GDM1 (cell line): ENCODE measurements at regions not wholly inside any gene's neighbourhood (a gene's known extent, or its start where the extent isn't known, plus 50 kb on each side); places are given as distances from the start of the nearest gene placed in this dataset.
A peak's percentile ranks its signal among the peaks of the same experiment; 100 is the strongest.
"Not testable (repeated sequence)": the region's sequence is repeated elsewhere in the genome, so short reads cannot be mapped to it uniquely, and the experiment has no call there.

Source experiments
- DNase-seq: peaks from one replicate; lab custom pipeline; 2025; lab: John Stamatoyannopoulos, UW

DNA sequence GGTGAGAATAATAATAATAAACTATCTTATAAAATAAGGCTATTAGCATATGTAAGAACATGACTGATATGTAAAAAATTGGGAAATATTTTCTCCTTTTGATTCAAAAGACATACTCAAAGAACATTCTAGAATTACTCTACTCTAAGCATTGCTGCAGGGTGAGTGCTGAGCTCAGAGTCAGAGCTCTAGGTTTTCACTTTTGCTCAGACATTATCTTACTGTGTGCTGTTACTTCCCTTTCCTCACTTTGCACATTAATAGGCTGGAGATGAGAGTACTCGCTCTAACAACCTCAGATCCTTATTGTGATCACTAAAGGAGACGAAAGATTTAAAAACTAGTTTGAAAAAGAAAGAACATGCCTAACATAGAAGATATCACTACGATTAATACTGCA, 99.4 kb upstream of the C9orf72 start:
- no peak for DNase-seq

DNA sequence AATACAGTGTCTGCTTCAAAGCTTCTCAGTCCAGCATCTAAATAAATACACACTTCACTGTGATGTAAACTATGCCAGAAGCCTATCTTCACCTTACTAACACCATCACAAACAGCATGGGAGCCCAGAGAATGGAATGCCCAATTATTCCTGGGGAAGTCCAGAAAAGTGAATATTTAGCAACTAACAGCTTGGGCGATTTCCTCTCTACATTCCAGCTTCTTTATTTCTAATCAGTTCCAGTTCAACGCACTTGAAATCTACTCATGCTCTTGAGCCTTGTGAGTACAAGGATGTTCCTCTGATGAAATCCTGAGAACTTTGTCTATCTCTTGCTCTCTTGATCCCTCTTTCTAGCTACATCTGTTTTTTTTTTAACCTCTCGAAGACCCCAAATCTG, 100.4 kb upstream of the C9orf72 start:
- DNase-seq: no peak

DNA sequence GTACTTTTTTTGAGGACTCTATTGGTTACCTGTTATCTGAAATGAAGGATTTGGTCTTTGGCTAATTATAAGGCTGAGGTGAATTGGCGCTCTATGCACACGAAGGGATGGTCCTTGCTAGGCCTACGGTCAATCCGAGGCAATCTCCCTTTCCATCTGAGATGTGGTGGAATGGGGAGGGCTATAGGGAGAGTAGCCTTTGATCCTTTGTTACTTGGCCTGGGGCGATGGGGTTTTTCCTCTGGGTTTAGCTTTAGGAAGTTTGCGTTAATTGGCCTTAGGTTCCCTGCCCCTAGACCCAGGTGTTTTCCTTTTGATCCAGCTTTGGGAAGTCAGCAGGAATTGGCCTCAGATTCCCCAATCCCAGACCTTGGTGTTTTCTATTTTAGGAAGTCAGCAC, 102.1 kb upstream of the C9orf72 start:
- DNase-seq: no peak

DNA sequence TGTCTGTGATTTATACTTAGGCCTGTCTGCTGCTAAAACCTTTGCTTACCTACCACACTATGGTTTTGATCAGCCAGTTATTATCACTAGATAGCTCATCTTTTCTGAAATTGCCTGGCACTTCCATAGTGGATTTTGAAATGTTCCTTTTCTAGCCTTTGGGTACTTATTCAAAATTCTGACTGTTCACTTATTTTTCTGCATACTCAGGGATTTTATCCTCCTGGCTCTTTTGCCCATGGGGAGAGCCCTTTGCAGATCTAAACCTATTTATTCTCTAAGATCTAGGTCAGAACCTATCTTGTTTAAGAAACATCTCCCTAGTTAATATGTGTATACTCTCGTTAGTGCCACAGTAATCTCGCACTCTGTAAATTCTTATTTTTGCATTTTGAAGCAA, 103.5 kb upstream of the C9orf72 start:
- no peak for DNase-seq

DNA sequence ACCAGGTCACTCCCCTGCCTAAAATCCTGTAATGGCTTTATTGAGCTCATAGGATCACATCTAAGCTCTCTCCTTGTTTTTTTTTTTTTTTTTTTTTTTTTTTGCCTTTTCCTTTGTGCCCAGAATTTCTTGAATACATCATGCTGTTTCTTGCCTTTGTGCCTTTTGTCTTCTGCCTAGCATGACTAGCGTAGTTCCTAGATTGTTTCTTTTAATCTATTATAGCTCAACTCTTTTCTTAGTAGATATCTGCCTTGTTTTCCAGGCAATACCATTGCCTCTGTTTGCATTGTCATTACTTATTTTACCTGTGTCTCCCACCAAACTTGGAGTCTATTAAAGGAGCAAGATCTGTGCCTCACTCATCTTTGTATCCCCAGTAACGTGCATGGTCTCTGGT, 106.1 kb upstream of the C9orf72 start:
- DNase-seq: no peak

DNA sequence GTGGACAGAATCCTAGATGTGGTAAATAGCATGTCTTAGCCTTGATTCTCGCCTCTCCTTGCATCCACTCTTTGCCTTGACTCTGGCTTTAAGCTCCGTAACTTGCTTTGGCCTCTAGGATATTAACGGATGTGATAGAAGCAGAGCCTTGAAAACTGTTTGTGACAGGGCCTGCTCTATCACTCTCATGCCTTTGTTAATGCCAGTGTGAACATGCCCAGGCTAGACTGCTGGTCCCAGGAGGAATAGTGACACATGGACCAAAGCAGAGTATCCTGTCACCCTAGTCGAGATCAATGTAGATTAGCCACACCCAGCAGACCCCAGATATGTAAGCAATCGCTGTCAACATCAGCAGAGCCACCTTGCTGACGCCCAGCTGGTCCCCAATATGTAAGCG, 109.9 kb upstream of the C9orf72 start:
- no peak for DNase-seq

DNA sequence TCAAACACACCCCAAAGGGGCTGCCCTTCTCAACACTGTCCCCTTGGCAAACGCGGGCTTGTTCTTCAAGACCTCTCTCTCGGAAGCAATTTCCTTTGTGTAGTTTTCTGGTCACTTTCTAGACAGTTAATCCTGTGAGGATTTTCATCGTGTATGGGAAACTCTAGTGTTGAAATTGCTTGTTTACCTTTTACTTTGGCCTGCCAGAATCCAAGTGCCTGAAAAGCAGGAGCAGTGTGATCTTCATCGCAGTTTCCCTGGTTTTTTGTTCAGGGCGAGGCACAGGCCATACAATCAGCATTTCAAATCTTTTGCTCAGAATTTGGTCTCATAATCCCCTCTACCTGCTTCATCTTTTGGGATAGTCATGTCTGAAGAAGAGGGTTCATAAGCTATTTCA, 115.7 kb upstream of the C9orf72 start:
- DNase-seq: no peak

DNA sequence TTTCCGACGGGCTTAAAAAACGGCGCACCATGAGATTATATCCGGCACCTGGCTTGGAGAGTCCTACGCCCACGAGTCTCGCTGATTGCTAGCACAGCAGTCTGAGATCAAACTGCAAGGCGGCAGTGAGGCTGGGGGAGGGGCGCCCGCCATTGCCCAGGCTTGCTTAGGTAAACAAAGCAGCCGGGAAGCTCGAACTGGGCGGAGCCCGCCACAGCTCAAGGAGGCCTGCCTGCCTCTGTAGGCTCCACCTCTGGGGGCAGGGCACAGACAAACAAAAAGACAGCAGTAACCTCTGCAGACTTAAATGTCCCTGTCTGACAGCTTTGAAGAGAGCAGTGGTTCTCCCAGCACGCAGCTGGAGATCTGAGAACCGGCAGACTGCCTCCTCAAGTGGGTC, 117.5 kb upstream of the C9orf72 start:
- DNase-seq: not testable (repeated sequence)

DNA sequence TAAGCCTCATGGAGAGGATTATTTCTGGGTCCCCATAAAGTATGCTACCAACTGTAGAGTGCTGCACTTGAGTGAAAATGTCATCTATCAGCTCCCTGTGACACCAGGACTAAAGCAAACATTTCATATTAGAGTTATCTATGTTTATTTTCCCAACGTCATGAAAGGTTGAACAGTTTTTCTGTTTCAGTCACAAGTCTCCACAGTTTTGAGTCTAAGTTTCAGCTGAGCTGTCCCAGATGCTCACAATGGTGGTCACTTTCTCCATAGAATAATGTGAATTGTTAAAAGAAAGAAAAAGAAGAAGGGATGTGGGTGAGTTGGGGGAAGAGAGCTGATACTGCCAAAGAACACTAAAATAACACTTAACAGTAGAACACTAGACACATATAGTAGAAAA, 126.3 kb upstream of the C9orf72 start:
- DNase-seq: no peak

DNA sequence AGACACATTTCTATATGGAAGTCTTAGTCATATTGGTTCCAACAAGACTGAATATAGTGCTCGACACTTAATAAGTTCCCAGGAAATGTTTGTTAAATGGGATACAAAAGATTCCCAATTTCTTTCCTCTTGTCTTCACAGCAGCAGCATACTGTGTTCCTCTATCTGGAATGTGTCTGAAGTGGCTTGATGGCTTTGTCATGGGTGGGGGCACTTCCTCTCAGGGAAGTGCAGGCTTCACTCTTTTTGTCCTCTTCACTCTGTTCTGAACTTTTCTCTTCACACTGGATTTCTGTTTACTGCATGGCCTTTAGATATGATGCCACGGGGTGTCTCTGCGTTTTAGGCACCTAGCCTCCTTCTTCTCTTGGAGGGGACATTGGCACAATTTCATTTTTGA, 127.7 kb upstream of the C9orf72 start:
- DNase-seq: no peak

DNA sequence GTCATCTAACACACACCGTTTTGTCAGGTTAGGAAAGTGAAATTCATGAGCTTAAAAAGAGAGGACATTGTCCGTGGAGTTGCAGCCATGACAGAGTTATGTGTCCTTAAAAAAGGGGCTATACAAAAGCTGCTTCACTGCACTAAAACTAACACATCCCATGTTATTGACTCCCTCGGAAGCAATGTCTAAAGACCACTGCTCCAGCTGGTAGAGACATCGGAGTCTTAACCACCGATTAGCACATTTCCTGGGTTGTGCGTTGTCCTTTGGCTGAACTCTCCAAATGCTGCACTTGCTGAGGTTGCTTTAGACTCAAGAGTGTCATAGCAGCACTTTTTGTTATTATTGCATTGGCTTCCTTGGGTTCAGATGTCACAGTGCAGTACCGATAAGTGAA, 128.3 kb upstream of the C9orf72 start:
- no peak for DNase-seq

DNA sequence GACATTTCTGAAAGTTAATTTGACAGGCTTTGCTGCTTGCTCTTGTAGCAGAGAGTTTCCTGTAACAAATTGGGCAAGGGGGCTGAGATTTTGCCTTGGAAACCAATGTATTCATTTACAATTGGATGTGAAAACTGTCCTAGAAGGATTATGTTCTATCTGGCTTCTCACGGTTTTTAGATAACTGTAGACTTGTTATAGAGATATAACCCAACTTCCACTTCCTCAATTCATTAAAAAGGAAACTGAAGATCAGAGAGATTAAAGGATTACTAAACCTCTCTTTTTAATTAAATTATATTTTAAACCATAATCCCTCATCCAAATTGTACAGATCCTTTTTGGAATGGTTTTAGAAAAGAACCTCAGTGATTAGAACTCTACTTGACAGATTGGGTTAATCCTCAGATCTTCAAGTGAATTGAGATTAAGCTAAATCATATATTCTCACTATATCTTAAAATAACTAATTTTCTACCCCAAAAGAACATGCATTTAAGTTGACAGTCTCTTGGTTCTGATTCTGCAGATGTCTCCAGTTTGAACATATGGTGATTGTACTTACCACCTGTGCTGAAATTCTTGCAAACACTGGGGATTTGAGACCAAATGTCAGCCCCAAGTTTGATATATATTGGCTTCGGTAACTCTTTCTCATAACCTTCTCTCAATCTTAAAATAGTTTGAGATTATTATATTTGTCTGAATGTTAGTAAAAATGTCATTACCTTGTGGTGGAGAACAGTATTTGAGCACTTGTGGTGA, 130.1 kb upstream of the C9orf72 start:
- no peak for DNase-seq

DNA sequence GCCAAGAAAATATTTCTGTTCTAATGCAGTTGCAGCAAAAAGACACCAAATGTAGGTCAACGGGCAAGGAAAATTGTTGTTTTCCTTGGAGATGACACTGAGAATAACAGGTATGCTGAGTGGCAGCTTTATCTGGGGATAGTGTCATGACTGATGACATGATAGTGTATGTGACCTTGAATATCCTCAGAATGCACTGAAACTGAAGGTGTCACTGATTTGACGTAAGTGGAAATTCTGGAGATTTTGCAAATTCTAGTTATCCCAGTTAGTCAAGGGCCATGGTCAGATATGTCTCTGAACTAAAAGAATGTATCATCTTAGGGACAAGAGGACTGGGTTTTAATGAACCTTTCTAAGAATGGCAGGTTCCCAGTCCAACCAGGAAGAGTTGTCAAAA, 138.0 kb upstream of the C9orf72 start:
- no peak for DNase-seq

DNA sequence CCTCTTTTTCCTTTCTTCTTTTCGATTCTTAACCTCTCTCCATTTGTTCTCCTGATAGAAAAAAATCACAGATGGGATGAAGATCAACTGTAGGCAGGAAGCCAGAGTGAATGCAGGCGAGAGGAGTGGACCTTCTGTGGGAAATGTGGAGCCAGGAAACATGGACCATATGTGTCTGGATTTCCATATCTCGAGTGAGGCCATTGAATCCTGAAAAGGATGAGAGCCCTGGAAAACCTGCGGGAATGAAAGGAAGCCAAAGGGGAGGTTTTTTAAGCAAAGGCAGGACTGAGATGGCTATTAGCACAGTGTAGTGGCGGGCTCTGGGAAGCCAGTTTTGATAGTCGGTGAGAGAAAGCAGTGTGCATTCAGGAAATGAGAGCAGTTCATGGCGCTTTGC, 139.5 kb upstream of the C9orf72 start:
- no peak for DNase-seq

DNA sequence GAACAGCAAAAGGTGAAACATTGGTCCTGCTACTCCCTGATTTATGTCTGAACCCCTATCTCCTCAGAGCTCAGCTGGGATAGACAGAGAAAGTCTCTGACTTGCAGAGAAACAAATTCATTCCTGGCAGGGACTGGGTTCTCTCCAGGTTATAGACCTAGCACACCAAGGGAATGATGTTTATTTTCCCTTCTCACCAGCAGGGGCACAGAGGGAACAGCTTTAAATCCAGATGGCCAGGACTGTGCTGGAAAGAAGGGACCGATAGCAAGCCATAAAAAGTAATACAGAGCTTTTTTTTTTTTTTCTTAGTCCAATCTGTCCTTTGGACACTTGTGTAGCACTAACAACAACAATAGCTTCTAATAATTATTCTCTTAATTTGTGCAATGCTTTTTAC, 141.1 kb upstream of the C9orf72 start:
- no peak for DNase-seq

DNA sequence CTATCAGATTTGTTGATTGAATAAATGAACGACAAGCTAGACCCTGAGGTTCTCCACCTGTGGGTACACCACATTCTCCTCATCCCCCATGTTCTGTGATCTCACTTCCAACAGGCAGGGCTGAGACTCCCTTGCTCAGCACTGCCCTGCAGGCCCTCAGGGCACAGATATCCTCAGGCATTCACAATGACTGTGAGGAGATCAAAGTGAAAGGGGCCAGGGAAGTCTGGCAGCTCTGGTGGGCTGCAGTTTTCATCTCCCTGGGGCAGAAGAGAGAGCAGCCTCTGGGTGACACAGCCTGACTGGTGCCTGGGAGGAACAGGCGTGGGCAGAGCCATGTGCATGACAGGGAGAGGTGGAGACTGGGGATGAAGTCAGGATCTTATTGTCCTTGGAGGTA, 142.4 kb upstream of the C9orf72 start:
- no peak for DNase-seq

DNA sequence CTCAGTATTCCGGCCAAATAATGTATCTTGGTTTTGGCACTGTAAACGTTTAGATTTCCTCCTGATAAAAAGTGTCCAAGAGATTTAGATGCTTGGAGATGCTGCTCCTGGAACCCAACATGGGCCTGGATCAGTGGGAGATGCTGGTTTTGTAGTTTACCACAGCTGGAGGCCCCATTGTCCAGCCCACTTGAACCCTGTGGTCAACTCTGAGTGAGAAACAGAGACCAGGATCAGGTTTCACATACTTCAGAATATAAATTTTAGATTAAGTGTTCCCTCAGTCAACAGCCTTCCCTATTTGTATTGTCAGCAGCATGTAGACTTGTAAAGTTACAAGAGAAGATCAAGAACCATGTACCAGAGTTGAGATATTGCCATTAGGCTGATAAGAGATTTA, 144.7 kb upstream of the C9orf72 start:
- no peak for DNase-seq

DNA sequence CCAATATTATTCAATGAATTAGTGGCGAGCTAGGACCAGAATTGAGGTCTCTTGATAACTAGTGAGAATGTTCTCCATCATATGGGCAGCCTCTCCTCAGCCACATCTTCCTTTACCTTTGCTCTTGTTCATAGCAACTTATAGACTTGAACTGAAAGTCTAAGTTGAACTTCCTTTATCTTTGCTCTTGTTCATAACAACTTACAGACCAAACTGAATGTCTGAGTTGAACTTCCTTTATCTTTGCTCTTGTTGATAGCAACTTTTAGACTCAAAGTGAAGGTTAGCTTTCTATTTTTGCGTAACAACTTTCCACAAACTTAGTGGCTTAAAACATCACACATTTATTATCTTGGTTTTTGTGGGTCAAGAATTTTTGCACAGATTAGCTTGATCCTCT, 146.4 kb upstream of the C9orf72 start:
- no peak for DNase-seq

DNA sequence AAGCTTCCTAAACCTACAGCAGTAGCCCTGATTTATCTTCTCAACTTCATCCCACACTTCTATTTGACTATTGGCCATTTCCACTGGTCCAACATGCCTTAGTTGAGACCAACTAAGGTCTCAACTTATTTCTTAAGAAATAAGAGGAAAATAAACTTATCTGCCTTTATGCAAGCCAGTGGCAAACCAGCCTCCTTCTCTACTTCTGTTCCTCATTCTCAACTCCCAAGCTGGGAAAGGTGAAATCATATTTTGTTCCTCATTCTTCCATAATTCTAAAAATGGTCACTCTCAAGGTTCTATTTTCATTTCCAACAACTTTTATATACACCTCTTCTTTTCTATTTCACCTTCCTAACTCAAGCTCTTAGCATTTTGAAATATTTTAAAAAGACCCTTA, 149.6 kb upstream of the C9orf72 start:
- no peak for DNase-seq

DNA sequence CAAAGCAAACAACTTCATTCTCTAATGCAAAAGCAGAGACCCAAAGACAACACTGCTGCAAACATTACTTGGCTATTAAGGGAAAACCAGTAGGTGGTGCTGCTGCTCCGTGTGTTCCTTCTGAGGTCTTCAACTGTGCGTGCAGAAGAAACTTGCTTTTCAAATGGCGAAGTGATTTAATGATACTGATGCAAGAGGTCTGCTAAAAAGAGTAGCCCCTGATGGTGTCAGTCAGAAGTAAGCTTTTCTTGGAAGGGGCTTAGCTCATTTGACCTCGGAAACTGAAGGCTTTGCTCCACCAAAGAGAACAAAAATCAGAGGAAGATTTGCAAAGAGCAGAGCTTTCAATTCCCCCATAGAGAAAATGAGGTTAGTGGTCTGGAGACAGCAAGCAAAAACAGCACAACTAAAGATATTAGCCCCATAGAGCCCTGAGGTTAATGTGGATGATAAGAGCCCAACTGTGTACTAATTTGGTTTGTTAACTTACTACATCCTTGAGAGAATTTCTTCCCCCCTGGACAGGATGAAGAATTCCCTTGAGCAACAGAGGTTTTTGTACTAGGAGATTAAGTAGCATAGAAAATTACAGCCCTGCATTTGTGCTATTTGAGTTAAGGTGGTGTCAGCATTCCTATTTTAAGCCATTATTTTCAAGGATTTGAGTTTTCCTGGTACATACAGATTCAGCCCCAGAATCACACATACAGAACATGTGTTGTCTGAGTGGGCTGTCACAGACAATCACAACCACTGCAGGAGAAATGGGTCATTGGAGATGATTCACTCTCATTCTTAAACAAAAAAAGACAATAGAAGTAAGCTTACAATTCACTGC, 153.2 kb upstream of the C9orf72 start:
- peak; percentile 27 for DNase-seq

DNA sequence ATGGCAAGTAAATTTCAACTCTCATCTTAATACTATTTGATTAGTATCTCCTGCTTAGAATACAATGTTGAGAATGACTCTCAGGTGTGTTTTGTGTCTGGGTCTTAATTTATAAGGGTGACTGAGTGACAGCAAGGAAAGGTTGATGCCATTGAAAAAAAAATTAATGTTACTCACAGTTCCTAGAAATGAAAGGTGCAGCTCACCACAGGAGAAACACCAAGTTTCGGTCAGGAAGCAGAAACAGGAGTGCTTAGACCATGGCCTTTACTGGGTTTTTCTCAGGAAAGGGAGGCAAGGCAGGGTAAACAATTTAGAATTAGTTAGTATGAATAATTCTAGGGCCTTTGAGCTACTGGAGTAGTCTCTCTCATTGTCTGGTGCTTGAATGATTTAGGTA, 159.2 kb upstream of the C9orf72 start:
- no peak for DNase-seq

DNA sequence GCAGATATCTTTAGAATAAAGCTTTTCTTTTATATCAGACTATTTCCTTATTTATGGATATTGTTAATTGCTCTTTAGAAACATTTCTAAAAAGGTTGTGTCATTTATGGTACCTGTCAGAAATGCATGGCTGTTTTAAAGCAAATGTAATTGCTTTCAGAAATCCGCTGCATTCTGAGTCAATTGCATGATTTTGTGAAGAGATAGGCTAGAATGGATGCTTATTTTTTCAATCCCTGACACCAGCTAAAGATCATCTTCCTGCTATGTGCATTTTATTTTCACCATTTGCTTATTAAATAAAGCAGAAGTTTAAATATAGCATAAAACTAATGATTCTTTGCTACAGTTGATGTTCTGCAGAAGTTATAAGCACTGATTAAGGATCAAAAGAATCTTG, 170.2 kb upstream of the C9orf72 start:
- DNase-seq: no peak

DNA sequence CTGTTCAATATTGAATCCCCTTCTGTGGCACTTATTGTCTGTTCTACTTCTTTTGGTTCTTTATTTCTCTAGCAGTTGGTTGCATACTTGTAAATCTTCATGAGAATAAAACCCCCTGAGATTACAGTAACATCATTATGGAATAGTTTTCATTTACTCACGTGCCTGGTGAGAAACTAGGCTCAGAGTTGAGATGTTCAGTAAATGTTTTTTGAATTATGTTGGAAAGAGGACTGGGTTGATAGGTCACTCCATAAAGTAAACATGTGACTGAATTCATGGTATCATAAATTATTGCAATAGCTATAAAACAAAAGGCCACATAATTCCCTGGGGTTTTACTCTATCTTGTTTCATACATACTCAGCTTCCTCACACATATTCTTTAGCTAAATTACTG, 174.2 kb upstream of the C9orf72 start:
- no peak for DNase-seq

DNA sequence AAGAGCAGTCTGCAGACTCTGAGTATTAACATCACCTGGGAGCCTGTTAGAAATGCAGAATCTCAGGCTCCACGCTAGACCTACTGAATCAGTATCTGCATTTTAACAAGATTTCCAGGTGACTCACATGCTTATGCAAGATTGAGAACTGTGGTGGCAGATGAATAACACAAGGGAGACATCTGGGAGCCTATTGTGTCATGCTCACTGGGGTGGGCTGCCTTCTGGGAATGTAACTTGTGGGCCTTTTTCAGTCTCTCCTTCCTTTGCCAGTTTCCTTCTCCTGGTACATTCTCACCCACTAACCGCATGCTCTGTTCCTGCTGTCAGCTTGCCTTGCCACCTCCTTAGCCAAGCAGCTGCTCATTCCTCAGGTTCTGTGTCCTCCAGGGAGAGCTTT, 176.6 kb upstream of the C9orf72 start:
- DNase-seq: no peak
